ENCODE measurements at regions not wholly inside any gene's neighbourhood (a gene's known extent, or its start where the extent isn't known, plus 50 kb on each side); places are given as distances from the start of the nearest gene placed in this dataset.

- Histone ChIP-seq H3K9me3 (ENCODE audit: control insufficient read depth in 1 of 2, insufficient read depth in 1 of 2, low read depth in 1 of 2, low read length in 2 of 2) (no peaks in the 10 kb centered on the region), H2AFZ (ENCODE audit: low read depth, low read length, poor library complexity, severe bottlenecking) (no peak overlapping the region), H3K9ac (ENCODE audit: low read length) (no peak overlapping the region), H3K4me1 (ENCODE audit: control insufficient read depth in 1 of 2, insufficient read depth in 2 of 2, low read length in 2 of 2) (no peaks in the 10 kb centered on the region), H3K9me2 (ENCODE audit: insufficient read depth) (no peaks in the 10 kb centered on the region), H3K4me3 (replicated peaks in 1 of 2; ENCODE audit: low read depth in 1 of 2, low read length in 2 of 2) (no peak overlapping the region), H3K27ac (ENCODE audit: low read depth, low read length) (no peak overlapping the region), H3K79me2 (ENCODE audit: insufficient read depth, low read length) (no peaks in the 10 kb centered on the region), H3K27me3 (ENCODE audit: insufficient read depth, low read length) (no peaks in the 10 kb centered on the region), H4K20me1 (ENCODE audit: insufficient read depth) (no peaks in the 10 kb centered on the region), H3K4me2 (ENCODE audit: low read length) (no peak overlapping the region), H3K36me3 (ENCODE audit: control insufficient read depth in 1 of 2, insufficient read depth in 2 of 2, low read length in 2 of 2) (no peaks in the 10 kb centered on the region)
- DNase-seq (ENCODE audit: low read depth, low spot score) (no peak), ATAC-seq (no peak)
- no TSS peak for BruUV-seq (replicated peaks)
- TF ChIP-seq ELF1 (IDR thresholded peaks at IDR 0.05; ENCODE audit: borderline replicate concordance, low read depth) (no peak), SIN3A (IDR thresholded peaks at IDR 0.05; ENCODE audit: low read depth) (no peak), CTCF (IDR thresholded peaks at IDR 0.05 in 2 of 3, conservative IDR thresholded peaks at IDR 0.05 in 1 of 3; ENCODE audit: borderline replicate concordance in 1 of 3, insufficient read depth in 1 of 3, low read depth in 2 of 3, low read length in 2 of 3) (no peak), CEBPB (IDR thresholded peaks at IDR 0.05; ENCODE audit: low read depth) (no peak), CBX3 (IDR thresholded peaks at IDR 0.05; ENCODE audit: low read depth) (no peak), SRF (IDR thresholded peaks at IDR 0.05; ENCODE audit: low read depth) (no peak), ZNF274 (IDR thresholded peaks at IDR 0.05; ENCODE audit: low read depth, low read length) (no peak), EZH2 (IDR thresholded peaks at IDR 0.05) (no peak), ZFX (IDR thresholded peaks at IDR 0.05) (no peak), MAX (IDR thresholded peaks at IDR 0.05) (no peak), EGR1 (IDR thresholded peaks at IDR 0.05; ENCODE audit: low read depth) (no peak), POLR2A (IDR thresholded peaks at IDR 0.05; ENCODE audit: borderline replicate concordance, extremely low read depth, insufficient read depth, insufficient read length) (no peak), RAD21 (IDR thresholded peaks at IDR 0.05; ENCODE audit: low read depth) (no peak), TCF7L2 (IDR thresholded peaks at IDR 0.05; ENCODE audit: borderline replicate concordance, extremely low read depth, insufficient read depth, insufficient read length) (no peak), YY1 (IDR thresholded peaks at IDR 0.05; ENCODE audit: extremely low read depth, insufficient replicate concordance, low read depth, low read length) (no peak), SP1 (IDR thresholded peaks at IDR 0.05; ENCODE audit: low read depth) (no peak)
- TF ChIP-seq, protein P1, sequence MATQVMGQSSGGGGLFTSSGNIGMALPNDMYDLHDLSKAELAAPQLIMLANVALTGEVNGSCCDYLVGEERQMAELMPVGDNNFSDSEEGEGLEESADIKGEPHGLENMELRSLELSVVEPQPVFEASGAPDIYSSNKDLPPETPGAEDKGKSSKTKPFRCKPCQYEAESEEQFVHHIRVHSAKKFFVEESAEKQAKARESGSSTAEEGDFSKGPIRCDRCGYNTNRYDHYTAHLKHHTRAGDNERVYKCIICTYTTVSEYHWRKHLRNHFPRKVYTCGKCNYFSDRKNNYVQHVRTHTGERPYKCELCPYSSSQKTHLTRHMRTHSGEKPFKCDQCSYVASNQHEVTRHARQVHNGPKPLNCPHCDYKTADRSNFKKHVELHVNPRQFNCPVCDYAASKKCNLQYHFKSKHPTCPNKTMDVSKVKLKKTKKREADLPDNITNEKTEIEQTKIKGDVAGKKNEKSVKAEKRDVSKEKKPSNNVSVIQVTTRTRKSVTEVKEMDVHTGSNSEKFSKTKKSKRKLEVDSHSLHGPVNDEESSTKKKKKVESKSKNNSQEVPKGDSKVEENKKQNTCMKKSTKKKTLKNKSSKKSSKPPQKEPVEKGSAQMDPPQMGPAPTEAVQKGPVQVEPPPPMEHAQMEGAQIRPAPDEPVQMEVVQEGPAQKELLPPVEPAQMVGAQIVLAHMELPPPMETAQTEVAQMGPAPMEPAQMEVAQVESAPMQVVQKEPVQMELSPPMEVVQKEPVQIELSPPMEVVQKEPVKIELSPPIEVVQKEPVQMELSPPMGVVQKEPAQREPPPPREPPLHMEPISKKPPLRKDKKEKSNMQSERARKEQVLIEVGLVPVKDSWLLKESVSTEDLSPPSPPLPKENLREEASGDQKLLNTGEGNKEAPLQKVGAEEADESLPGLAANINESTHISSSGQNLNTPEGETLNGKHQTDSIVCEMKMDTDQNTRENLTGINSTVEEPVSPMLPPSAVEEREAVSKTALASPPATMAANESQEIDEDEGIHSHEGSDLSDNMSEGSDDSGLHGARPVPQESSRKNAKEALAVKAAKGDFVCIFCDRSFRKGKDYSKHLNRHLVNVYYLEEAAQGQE (IDR thresholded peaks at IDR 0.05; ENCODE audit: low read depth) = no peak
- TF ChIP-seq, protein P2, sequence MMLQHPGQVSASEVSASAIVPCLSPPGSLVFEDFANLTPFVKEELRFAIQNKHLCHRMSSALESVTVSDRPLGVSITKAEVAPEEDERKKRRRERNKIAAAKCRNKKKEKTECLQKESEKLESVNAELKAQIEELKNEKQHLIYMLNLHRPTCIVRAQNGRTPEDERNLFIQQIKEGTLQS (IDR thresholded peaks at IDR 0.05) = no peak
- POLR2A ChIA-PET = no interaction called here
- intact Hi-C loops (cut with micrococcal nuclease) = no loop called here
- RAD21 ChIA-PET (ENCODE audit: low non-redundant PET in 1 of 2, low total read pairs in 2 of 2, uncharacterized antibody in 2 of 2, unreplicated experiment in 2 of 2) = no interaction called here
- CTCF ChIA-PET = no interaction called here
Observed at GRCh38 chr1:30043256-30043655, 680.1 kb downstream of the MATN1 start.

All from HCT116 (cell line).